ENCODE measurements at regions not wholly inside any gene's neighbourhood (a gene's known extent, or its start where the extent isn't known, plus 50 kb on each side); places are given as distances from the start of the nearest gene placed in this dataset.

GRCh38 chr9:126275386-126276001, 51.1 kb upstream of the MVB12B start:
- DNase-seq = no peak

- no peak for DNase-seq
Measured at GRCh38 chr9:126276056-126276728, 50.4 kb upstream of the MVB12B start.

All from NCI-H446 (cell line).